Spleen (tissue), 7 donors: ENCODE measurements at regions not wholly inside any gene's neighbourhood (a gene's known extent, or its start where the extent isn't known, plus 50 kb on each side); places are given as distances from the start of the nearest gene placed in this dataset.

Experiments
- POLR2A ChIP-seq, 3 donors: fragments of 450-650 bp; IDR thresholded peaks; one replicate each; pipeline ENCODE4 v1.5.1; 2017; ENCODE audit warnings: antibody characterized with exemption in 3 of 3, mild to moderate bottlenecking in 1 of 3
- POLR2AphosphoS5 ChIP-seq, 3 donors: sonication (generic); formaldehyde crosslinking; IDR thresholded peaks; one replicate each; pipeline ENCODE4 v1.5.1; 2017; ENCODE audit warnings: antibody characterized with exemption in 3 of 3
- TF ChIP-seq, protein P1 (sequence below), 11 experiments: fragments of 200-600 bp in 7 of 11; fragments of 450-650 bp in 4 of 11; sonication (generic) in 4 of 11; IDR thresholded peaks in 8 of 11; conservative IDR thresholded peaks in 3 of 11; 1 replicate in 7 of 11; 2 replicates in 4 of 11; pipeline versions ENCODE4 v1.4.0 to v1.8.0; 2016 to 2021; ENCODE audit warnings: antibody characterized with exemption in 11 of 11, inconsistent platforms in 4 of 11, mild to moderate bottlenecking in 1 of 11
- donor health status: DM: no; HTN: no; CAD: no; lungs with moderate emphysema.
- donor health status: DM: no; HTN: no; CAD: no.
- donor health status: DM: no; HTN: no; CAD: no.

DNA sequence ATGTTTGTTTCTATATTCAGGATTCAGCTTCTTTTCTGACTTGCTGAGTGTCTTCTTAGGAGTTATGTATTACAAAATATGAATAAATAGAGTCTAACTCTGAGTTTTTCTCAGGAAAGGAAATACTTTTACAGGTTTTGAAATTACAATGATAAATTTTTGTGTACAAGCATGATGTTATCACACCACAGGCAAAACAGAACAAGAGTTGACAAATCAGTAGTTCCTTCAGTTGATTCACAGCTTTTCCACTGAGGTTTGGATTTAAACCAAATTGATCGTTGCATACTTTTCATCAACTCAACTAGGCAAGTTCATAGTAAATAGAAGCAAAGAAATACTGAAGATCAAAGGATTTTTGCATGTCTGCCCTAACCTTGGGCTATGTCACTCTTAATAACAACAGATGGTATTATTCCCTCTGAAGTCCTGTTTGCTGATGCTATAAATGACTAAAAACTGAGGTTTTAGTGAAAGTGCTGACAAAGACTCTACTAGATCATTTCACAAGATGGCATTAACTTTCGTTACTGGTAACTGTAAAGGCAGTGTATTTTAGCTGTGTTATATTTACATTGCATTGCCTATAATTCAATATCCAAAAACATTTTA, 520.2 kb downstream of the FLRT2 start:
- TF ChIP-seq, protein P1, sequence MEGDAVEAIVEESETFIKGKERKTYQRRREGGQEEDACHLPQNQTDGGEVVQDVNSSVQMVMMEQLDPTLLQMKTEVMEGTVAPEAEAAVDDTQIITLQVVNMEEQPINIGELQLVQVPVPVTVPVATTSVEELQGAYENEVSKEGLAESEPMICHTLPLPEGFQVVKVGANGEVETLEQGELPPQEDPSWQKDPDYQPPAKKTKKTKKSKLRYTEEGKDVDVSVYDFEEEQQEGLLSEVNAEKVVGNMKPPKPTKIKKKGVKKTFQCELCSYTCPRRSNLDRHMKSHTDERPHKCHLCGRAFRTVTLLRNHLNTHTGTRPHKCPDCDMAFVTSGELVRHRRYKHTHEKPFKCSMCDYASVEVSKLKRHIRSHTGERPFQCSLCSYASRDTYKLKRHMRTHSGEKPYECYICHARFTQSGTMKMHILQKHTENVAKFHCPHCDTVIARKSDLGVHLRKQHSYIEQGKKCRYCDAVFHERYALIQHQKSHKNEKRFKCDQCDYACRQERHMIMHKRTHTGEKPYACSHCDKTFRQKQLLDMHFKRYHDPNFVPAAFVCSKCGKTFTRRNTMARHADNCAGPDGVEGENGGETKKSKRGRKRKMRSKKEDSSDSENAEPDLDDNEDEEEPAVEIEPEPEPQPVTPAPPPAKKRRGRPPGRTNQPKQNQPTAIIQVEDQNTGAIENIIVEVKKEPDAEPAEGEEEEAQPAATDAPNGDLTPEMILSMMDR (IDR thresholded peaks at IDR 0.05 in 8 of 11, conservative IDR thresholded peaks at IDR 0.05 in 3 of 11), result no peak
- TF ChIP-seq POLR2AphosphoS5 (IDR thresholded peaks at IDR 0.05) (no peak), POLR2A (IDR thresholded peaks at IDR 0.05) (no peak)
